Middle frontal gyrus (tissue), 1 donor: ENCODE measurements at regions not wholly inside any gene's neighbourhood (a gene's known extent, or its start where the extent isn't known, plus 50 kb on each side); places are given as distances from the start of the nearest gene placed in this dataset.

Experiments
- DNase-seq: peaks from one replicate; pipeline ENCODE4 v3.0.0-alpha.2; 2015; ENCODE audit warnings: low spot score; ENCODE audit errors: extremely low spot score

GRCh38 chr7:79504607-79505389, 51.3 kb upstream of the MAGI2 start:
- DNase-seq = peak; percentile 42
